ENCODE measurements at regions not wholly inside any gene's neighbourhood (a gene's known extent, or its start where the extent isn't known, plus 50 kb on each side); places are given as distances from the start of the nearest gene placed in this dataset.

- TF ChIP-seq CTCF (conservative IDR thresholded peaks at IDR 0.05; ENCODE audit: low read depth, low read length) (no peak), CEBPB (IDR thresholded peaks at IDR 0.05; ENCODE audit: low read depth, low read length) (no peak), FOS (IDR thresholded peaks at IDR 0.05; ENCODE audit: low read depth, low read length) (no peak), RAD21 (IDR thresholded peaks at IDR 0.05; ENCODE audit: low read length) (no peak)
These were observed 117.2 kb upstream of the E2F8 start for GRCh38 chr11:19357943-19358342.
